Glutamatergic neuron (in vitro differentiated cells): ENCODE measurements at regions not wholly inside any gene's neighbourhood (a gene's known extent, or its start where the extent isn't known, plus 50 kb on each side); places are given as distances from the start of the nearest gene placed in this dataset.

Experiments used
- DNase-seq: peaks from one replicate; pipeline ENCODE4 v3.0.0; 2022
- H3K27ac Mint-ChIP-seq: one replicate; pipeline ENCODE4 v1.8.0; 2020; ENCODE audit warnings: mild to moderate bottlenecking, mixed read lengths, inconsistent platforms; ENCODE audit not compliant: unreplicated experiment
- H3K27me3 Mint-ChIP-seq: one replicate; pipeline ENCODE4 v1.8.0; 2020; ENCODE audit warnings: mild to moderate bottlenecking, moderate library complexity, mixed read lengths, inconsistent platforms; ENCODE audit not compliant: unreplicated experiment
- H3K36me3 Mint-ChIP-seq: one replicate; pipeline ENCODE4 v1.8.0; 2020; ENCODE audit warnings: mild to moderate bottlenecking, mixed read lengths, inconsistent platforms; ENCODE audit not compliant: unreplicated experiment
- H3K4me1 Mint-ChIP-seq: one replicate; pipeline ENCODE4 v1.8.0; 2020; ENCODE audit warnings: mild to moderate bottlenecking, low read depth, mixed read lengths, inconsistent platforms; ENCODE audit not compliant: unreplicated experiment
- H3K4me3 Mint-ChIP-seq: one replicate; pipeline ENCODE4 v1.8.0; 2020; ENCODE audit warnings: mild to moderate bottlenecking, mixed read lengths, inconsistent platforms; ENCODE audit not compliant: unreplicated experiment
- H3K9me3 Mint-ChIP-seq: one replicate; pipeline ENCODE4 v1.8.0; 2020; ENCODE audit warnings: mild to moderate bottlenecking, moderate library complexity, mixed read lengths, inconsistent platforms; ENCODE audit not compliant: unreplicated experiment
- TF ChIP-seq, protein P1 (sequence below): fragments of 200-600 bp; sonication (generic); IDR thresholded peaks from one replicate; pipeline ENCODE4 v1.5.0; 2021; ENCODE audit not compliant: partially characterized antibody, unreplicated experiment

- Mint-ChIP-seq H3K9me3 (no peaks in the 10 kb centered on the region), H3K4me3 (no peak overlapping the region), H3K27me3 (no peaks in the 10 kb centered on the region), H3K27ac (no peak overlapping the region), H3K36me3 (no peaks in the 10 kb centered on the region), H3K4me1 (peaks cover 14% of the 10 kb centered on the region)
- DNase-seq, result no peak
- TF ChIP-seq, protein P1, sequence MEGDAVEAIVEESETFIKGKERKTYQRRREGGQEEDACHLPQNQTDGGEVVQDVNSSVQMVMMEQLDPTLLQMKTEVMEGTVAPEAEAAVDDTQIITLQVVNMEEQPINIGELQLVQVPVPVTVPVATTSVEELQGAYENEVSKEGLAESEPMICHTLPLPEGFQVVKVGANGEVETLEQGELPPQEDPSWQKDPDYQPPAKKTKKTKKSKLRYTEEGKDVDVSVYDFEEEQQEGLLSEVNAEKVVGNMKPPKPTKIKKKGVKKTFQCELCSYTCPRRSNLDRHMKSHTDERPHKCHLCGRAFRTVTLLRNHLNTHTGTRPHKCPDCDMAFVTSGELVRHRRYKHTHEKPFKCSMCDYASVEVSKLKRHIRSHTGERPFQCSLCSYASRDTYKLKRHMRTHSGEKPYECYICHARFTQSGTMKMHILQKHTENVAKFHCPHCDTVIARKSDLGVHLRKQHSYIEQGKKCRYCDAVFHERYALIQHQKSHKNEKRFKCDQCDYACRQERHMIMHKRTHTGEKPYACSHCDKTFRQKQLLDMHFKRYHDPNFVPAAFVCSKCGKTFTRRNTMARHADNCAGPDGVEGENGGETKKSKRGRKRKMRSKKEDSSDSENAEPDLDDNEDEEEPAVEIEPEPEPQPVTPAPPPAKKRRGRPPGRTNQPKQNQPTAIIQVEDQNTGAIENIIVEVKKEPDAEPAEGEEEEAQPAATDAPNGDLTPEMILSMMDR, result no peak
These were observed 483.3 kb downstream of the BCL11A start for GRCh38 chr2:60070196-60070595.

DNA sequence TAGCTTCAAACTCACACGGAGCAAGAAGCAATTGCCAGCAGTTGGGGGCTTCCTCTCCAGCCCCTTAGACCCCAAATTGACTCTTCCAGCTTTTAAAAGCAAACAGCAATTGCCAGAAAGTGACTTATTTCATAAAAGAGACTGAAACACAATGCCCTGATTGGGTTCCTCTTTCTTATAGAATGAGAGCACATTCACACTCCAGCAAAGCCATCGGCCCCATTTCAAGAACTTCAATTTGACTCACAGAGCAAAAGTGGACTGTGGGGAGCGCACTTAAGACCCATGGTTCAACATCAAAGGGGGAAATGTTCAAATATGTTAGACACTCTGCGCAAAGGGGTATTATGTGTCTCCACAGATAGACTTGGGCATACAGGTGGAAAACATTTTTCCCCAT, 484.7 kb downstream of the BCL11A start:
- Mint-ChIP-seq H3K27ac (no peak overlapping the region), H3K27me3 (no peaks in the 10 kb centered on the region), H3K36me3 (no peaks in the 10 kb centered on the region), H3K4me3 (no peak overlapping the region), H3K9me3 (no peaks in the 10 kb centered on the region), H3K4me1 (peaks cover 17% of the 10 kb centered on the region)
- DNase-seq, result no peak
- TF ChIP-seq, protein P1, result no peak

GRCh38 chr2:60067006-60067405, 486.4 kb downstream of the BCL11A start:
- no peaks in the 10 kb centered on the region for H3K27me3 Mint-ChIP-seq
- H3K4me3 Mint-ChIP-seq, result no peak overlapping the region
- no peak for DNase-seq
- peaks cover 17% of the 10 kb centered on the region for H3K4me1 Mint-ChIP-seq
- no peaks in the 10 kb centered on the region for H3K9me3 Mint-ChIP-seq
- H3K36me3 Mint-ChIP-seq, result no peaks in the 10 kb centered on the region
- TF ChIP-seq, protein P1, result no peak
- no peak overlapping the region for H3K27ac Mint-ChIP-seq

- Mint-ChIP-seq H3K36me3 (no peaks in the 10 kb centered on the region), H3K4me1 (peaks cover 11% of the 10 kb centered on the region), H3K4me3 (no peak overlapping the region), H3K27ac (no peak overlapping the region), H3K27me3 (no peaks in the 10 kb centered on the region), H3K9me3 (no peaks in the 10 kb centered on the region)
- TF ChIP-seq, protein P1, result no peak
- DNase-seq, result no peak
These were observed 487.2 kb downstream of the BCL11A start for GRCh38 chr2:60066096-60066839.

DNA sequence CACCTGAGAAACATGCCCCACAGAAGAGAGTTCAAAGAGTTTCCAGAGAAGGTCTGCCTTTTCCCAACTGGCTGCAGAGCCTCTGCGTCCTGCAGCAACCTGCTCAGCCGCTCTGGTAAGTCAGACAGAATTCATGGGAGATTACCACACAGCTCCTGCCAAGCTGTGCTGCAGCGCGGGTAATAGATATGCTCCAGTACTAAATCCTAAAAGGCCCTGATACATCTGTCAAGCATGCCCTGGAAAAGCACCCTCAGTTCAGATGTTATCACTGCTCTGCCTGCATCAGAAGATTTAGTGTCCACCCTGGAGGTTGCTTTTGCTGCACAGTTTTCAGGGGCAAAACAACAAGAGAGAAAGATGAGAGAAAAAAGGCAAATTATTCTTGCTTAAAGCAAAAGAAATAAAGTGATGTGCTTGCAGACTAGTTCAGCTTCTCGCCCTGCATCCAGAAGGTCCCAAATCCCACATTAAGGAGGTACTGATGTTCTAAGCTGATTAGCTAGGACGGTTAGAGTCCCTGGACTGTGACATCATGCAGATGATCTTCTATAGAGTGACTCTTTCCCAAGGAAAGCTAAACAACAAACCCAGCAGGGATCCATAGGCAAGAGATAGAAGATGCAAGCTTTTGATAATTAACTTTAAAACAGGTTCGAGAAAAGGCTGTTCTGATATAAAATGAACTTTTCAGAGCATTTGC, 488.6 kb downstream of the BCL11A start:
- DNase-seq, result no peak

More for the DNA sequence above, 488.6 kb downstream of the BCL11A start:
- Mint-ChIP-seq H3K27me3 (no peaks in the 10 kb centered on the region), H3K4me1 (peaks cover 6% of the 10 kb centered on the region), H3K9me3 (no peaks in the 10 kb centered on the region), H3K36me3 (no peaks in the 10 kb centered on the region), H3K27ac (no peak overlapping the region), H3K4me3 (peak overlapping the region; percentile 23)
- TF ChIP-seq, protein P1, result no peak
